Right lobe of liver (tissue), 6 donors: ENCODE measurements at regions not wholly inside any gene's neighbourhood (a gene's known extent, or its start where the extent isn't known, plus 50 kb on each side); places are given as distances from the start of the nearest gene placed in this dataset.
"Not testable (repeated sequence)": the region's sequence is repeated elsewhere in the genome, so short reads cannot be mapped to it uniquely, and the experiment has no call there.

Experiments used
- ATAC-seq, 4 donors: fragments of 200-7000 bp; cut with Tn5 transposase; one replicate each; pipeline ENCODE4 v1.9.1; 2020; ENCODE audit warnings: mild to moderate bottlenecking in 4 of 4, moderate library complexity in 4 of 4
- DNase-seq, 3 donors: peaks; one replicate each; pipeline ENCODE4 v3.0.0-alpha.2; 2020
- H3K27ac ChIP-seq, 3 donors: fragments of 200-600 bp; one replicate each; pipeline ENCODE4 v1.8.0; 2022
- H3K27me3 ChIP-seq, 2 donors: fragments of 200-600 bp; one replicate each; pipeline ENCODE4 v1.8.0; 2022
- H3K36me3 ChIP-seq, 4 donors: fragments of 200-600 bp; sonication (generic) in 1 of 4; one replicate each; pipeline versions ENCODE4 v1.5.1 to v1.8.0; 2017 to 2022; ENCODE audit warnings: control low read depth in 1 of 4
- H3K4me1 ChIP-seq, 4 donors: fragments of 200-600 bp; sonication (generic) in 1 of 4; one replicate each; pipeline versions ENCODE4 v1.5.1 to v1.8.0; 2017 to 2022; ENCODE audit warnings: control low read depth in 1 of 4
- H3K4me3 ChIP-seq, 3 donors: fragments of 200-600 bp; one replicate each; pipeline ENCODE4 v1.8.0; 2022
- H3K9me3 ChIP-seq, 4 donors: fragments of 200-600 bp; sonication (generic) in 1 of 4; one replicate each; pipeline versions ENCODE4 v1.5.1 to v1.8.0; 2017 to 2022; ENCODE audit warnings: control low read depth in 1 of 4
- POLR2A ChIP-seq: fragments of 450-650 bp; IDR thresholded peaks from one replicate; pipeline ENCODE4 v1.6.1; 2017; ENCODE audit warnings: antibody characterized with exemption, mild to moderate bottlenecking
- WGBS: methylation state at CpG from one replicate; pipeline ENCODE4 v1.1.6; 2018; ENCODE audit warnings: low coverage, low lambda C conversion rate; ENCODE audit not compliant: insufficient coverage; ENCODE audit errors: missing lambda C conversion rate; 5-methylcytosine and 5-hydroxymethylcytosine counted together
- intact Hi-C, 2 donors: fragments of 100-400 bp; cut with DNase I; formaldehyde crosslinking; loops; one replicate each; pipeline versions ENCODE4 v1.11.2 to v1.14.1; 2022
- TF ChIP-seq, protein P1 (sequence below), 4 donors: fragments of 200-600 bp in 3 of 4; fragments of 450-650 bp in 1 of 4; IDR thresholded peaks; one replicate each; pipeline versions ENCODE4 v1.5.1 to v1.8.0; 2016 to 2022; ENCODE audit warnings: antibody characterized with exemption in 4 of 4, mild to moderate bottlenecking in 2 of 4
- donor health status: DM: no; HTN: yes; CAD: no.
- donor health status: DM: no; HTN: no; CAD: no.
- donor health status: DM: no; HTN: no; CAD: no.
- donor health status: DM: no; HTN: yes; CAD: no.
- donor health status: DM: no; HTN: yes; CAD: no.

DNA sequence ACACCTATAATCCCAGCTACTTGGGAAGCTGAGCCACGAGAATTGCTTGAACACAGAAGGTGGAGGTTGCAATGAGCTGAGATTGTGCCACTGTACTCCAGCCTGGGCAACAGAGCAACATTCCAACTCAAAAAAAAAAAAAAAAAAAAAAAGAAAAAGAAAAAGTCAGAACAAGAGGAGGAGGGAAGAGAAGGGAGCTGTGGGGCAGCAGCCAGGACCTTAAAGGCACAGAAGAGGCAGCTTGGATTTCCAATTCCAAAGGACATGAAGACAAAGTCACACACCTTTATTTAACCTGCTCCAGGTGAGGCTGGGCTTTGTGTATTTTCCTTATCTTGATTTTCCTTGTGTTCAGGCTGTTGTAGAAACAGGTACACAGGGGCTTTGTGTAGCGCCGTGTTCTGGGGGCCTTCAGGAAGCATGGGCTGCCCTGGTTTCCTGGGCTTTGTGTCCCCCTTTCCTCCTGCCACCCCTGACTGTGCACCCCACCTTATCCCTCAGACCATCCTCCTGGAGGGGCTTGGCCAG, 97.2 kb downstream of the DEFB131A start:
- H3K27me3 ChIP-seq, H3K9me3 ChIP-seq, H3K4me3 ChIP-seq, H3K4me1 ChIP-seq, intact Hi-C loops, H3K36me3 ChIP-seq, DNase-seq, ATAC-seq, H3K27ac ChIP-seq: not testable (repeated sequence)
- WGBS = 13% methylated on average over 1 of the region's 3 CpGs

DNA sequence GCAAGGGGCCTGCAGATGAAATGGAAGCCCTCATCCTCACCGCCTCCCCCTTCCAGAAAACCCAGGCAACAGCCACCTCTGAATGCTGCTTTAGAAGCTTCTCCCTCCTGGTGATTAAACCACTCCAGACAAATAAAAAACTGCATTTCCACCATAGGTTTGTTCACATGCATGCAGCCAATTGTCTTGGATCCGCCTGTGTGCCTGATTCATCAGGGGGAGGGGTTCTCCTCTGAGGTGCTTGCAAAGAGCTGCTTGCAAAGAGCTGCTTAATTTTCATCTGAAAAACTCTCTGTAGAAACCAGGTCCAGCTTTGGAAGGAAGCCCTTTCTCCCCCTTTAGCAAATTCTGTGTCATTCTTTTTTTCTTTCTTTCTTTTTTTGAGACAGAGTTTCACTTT, 100.6 kb downstream of the DEFB131A start:
- H3K4me3 ChIP-seq, H3K4me1 ChIP-seq, H3K36me3 ChIP-seq, intact Hi-C loops, DNase-seq, H3K27me3 ChIP-seq, ATAC-seq, H3K9me3 ChIP-seq, H3K27ac ChIP-seq: not testable (repeated sequence)
- 46% methylated on average over 2 of the region's 2 CpGs for whole genome bisulfite sequencing

GRCh38 chr4:9547470-9547869, 103.3 kb downstream of the DEFB131A start:
- 52% methylated on average over 6 of the region's 6 CpGs for WGBS
- H3K4me3 ChIP-seq, intact Hi-C loops, H3K27ac ChIP-seq, ATAC-seq, H3K27me3 ChIP-seq, H3K4me1 ChIP-seq, DNase-seq, H3K9me3 ChIP-seq, H3K36me3 ChIP-seq: not testable (repeated sequence)

DNA sequence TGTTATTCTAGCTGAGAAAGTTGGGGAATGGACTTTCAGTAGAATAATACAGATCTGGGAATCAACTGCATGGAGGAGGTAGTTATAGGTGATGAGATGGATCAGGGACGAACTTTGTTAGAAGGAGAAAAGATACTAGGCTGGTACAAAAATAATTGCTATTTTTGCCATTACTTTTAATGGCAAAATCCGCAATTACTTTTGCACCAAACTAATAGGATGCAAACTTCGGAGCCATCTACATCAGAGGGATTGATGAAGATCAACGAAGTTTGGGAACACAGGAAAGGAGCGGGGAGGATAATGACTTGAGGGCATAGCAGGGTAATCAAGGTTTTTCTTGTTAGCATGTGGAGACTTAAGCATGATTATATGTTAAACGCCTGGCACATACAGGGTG, 111.9 kb downstream of the DEFB131A start:
- H3K36me3 ChIP-seq, intact Hi-C loops, H3K4me1 ChIP-seq, H3K27me3 ChIP-seq, DNase-seq, H3K27ac ChIP-seq, H3K4me3 ChIP-seq, ATAC-seq, H3K9me3 ChIP-seq: not testable (repeated sequence)
- 47% methylated on average over 6 of the region's 6 CpGs for WGBS

DNA sequence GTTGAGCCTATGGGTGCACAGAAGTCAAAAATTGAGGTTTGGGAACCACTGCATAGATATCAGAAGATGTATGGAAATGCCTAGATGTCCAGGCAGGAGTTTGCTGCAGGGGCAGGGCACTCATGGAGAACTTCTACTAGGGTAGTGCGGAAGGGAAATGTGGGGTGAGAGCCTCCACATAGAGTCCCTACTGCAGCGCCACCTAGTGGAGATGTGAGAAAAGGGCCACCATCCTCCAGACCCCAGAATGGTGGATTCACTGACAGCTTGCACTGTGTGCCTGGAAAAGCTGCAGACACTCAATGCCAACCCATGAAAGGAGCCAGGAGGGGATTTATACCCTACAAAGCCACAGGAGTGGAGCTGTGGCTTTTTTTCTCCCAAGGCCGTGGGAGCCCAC, 133.7 kb downstream of the DEFB131A start:
- H3K27me3 ChIP-seq, ATAC-seq, H3K4me1 ChIP-seq, H3K4me3 ChIP-seq, H3K36me3 ChIP-seq, intact Hi-C loops, H3K27ac ChIP-seq, DNase-seq, H3K9me3 ChIP-seq: not testable (repeated sequence)
- WGBS = 0% methylated on average over 1 of the region's 3 CpGs

DNA sequence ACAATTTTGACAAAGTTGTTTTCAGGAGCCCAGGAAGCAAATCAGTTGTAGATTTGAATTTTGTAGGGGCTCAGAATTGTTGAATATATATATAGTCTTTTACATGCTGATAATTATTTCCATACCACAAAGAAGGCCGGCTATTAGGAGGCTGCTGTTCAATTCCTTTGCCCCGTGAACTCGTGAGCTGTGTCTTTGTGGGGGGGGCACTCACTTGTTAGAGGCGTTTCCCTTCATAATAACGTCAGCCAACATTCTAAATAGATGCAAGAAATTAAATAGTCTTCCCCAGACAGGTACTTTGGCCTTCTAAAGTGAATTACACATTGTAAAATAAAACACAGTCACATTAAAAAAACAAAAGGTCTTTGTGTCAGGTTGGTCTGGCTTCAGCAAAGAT, 138.7 kb downstream of the DEFB131A start:
- intact Hi-C loops, H3K27ac ChIP-seq, DNase-seq, H3K4me1 ChIP-seq, H3K27me3 ChIP-seq, H3K36me3 ChIP-seq, ATAC-seq, H3K9me3 ChIP-seq, H3K4me3 ChIP-seq: not testable (repeated sequence)
- WGBS = 55% methylated on average over 5 of the region's 5 CpGs

DNA sequence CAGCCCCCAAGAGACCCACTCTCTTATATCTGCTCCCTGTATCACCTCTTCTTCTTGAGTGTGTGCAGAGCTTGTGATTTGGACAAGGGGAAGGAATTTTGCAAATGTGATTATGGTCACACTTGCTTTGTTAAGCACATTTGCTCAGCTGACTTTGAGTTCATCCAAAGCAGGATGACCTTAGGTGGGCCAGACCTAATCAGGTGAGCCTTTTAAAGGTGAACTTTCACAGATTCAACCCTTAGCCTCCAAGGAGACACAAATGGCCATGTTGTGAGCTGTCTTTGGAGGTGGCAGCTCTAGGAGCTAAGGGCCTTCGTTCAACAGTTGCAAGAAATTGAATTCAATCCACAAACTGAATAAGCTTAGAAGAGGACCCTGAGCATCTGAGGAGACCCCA, 147.8 kb downstream of the DEFB131A start:
- intact Hi-C loops = no loop called here
- Histone ChIP-seq H3K27ac (no peak overlapping the region), H3K4me3 (no peak overlapping the region), H3K36me3 (no peaks in the 10 kb centered on the region), H3K4me1 (no peaks in the 10 kb centered on the region), H3K27me3 (no peaks in the 10 kb centered on the region), H3K9me3 (no peaks in the 10 kb centered on the region)
- DNase-seq (no peak), ATAC-seq (no peak)
- TF ChIP-seq, protein P1, sequence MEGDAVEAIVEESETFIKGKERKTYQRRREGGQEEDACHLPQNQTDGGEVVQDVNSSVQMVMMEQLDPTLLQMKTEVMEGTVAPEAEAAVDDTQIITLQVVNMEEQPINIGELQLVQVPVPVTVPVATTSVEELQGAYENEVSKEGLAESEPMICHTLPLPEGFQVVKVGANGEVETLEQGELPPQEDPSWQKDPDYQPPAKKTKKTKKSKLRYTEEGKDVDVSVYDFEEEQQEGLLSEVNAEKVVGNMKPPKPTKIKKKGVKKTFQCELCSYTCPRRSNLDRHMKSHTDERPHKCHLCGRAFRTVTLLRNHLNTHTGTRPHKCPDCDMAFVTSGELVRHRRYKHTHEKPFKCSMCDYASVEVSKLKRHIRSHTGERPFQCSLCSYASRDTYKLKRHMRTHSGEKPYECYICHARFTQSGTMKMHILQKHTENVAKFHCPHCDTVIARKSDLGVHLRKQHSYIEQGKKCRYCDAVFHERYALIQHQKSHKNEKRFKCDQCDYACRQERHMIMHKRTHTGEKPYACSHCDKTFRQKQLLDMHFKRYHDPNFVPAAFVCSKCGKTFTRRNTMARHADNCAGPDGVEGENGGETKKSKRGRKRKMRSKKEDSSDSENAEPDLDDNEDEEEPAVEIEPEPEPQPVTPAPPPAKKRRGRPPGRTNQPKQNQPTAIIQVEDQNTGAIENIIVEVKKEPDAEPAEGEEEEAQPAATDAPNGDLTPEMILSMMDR (IDR thresholded peaks at IDR 0.05) = no peak
- no peak for TF ChIP-seq POLR2A
- no CpG with 5 or more reads among the region's 1 CpG for WGBS

DNA sequence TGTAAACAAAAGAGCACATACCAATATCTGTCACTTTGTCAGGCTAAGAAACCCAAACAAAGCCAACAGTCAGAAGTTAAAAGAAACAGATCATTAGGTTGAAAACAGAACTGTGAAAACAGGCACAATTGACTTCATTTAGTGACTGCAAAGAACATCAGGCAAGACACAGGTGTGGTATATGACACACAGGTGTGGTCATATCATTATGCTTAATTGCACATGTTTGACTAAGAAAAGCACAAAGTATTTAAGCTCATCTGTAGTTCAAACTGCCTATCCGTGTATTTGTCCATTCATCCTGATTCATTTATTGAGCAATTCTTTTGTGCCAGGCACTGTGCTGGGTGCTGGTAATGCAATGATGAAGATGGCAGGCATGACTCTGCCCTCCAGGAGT, 150.7 kb downstream of the DEFB131A start:
- no peaks in the 10 kb centered on the region for H3K27me3 ChIP-seq
- TF ChIP-seq, protein P1 (IDR thresholded peaks at IDR 0.05) = no peak
- TF ChIP-seq POLR2A = no peak
- WGBS = 46% methylated on average over 1 of the region's 1 CpG
- no peak overlapping the region for H3K4me3 ChIP-seq
- no peaks in the 10 kb centered on the region for H3K36me3 ChIP-seq
- H3K27ac ChIP-seq = no peak overlapping the region
- H3K9me3 ChIP-seq = no peaks in the 10 kb centered on the region
- intact Hi-C loops = no loop called here
- ATAC-seq (no peak), DNase-seq (no peak)
- no peaks in the 10 kb centered on the region for H3K4me1 ChIP-seq

GRCh38 chr4:9595531-9595930, 151.3 kb downstream of the DEFB131A start:
- WGBS = 33% methylated on average over 1 of the region's 1 CpG
- intact Hi-C loops, H3K27me3 ChIP-seq, H3K27ac ChIP-seq, H3K4me3 ChIP-seq, H3K4me1 ChIP-seq, DNase-seq, H3K36me3 ChIP-seq, H3K9me3 ChIP-seq, ATAC-seq: not testable (repeated sequence)
